ENCODE measurements at regions not wholly inside any gene's neighbourhood (a gene's known extent, or its start where the extent isn't known, plus 50 kb on each side); places are given as distances from the start of the nearest gene placed in this dataset.

DNA sequence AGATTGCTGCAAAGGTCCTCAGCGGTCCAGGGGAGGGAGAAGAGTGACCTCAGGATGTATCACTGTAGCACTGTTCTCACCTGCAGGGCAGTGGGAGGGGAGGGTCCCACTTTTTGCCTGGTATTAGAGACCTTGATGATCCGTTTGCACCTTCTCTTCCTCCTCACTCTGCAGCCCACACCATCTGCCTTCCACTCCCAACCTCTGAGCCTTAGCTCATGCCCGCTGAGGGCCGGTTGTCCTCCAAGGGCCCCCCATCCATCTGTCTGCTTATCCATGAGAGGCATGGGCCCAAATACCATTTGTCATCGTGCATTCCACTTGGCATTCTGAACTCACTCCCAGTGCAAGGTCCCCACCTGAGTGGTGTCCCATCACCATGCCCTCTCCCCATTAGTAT is 64.6 kb upstream of the PCBD1 start:
- Histone ChIP-seq H3F3A (ENCODE audit: low read depth) (no peaks in the 10 kb centered on the region), H3K27me3 (ENCODE audit: insufficient read depth, low read length, poor library complexity, severe bottlenecking) (no peaks in the 10 kb centered on the region), H2AFZ (ENCODE audit: low read length) (no peak overlapping the region), H3K9ac (ENCODE audit: low read depth, low read length, poor library complexity, severe bottlenecking) (no peak overlapping the region), H3K79me2 (ENCODE audit: insufficient read depth, low read length) (no peaks in the 10 kb centered on the region), H3K4me3 (ENCODE audit: low read length, poor library complexity, severe bottlenecking) (no peak overlapping the region), H3K4me1 (ENCODE audit: insufficient read depth, low read length, poor library complexity, severe bottlenecking) (no peaks in the 10 kb centered on the region), H3K9me2 (replicated peaks; ENCODE audit: low read depth, low read length) (no peaks in the 10 kb centered on the region), H4K20me1 (ENCODE audit: insufficient read depth, low read length, poor library complexity, severe bottlenecking) (no peaks in the 10 kb centered on the region), H3K9me3 (ENCODE audit: insufficient read depth, low read depth, low read length) (no peaks in the 10 kb centered on the region), H3K4me2 (ENCODE audit: low read depth, low read length, poor library complexity, severe bottlenecking) (no peak overlapping the region), H3K36me3 (ENCODE audit: insufficient read depth, low read length) (no peaks in the 10 kb centered on the region)
- TF ChIP-seq, protein P1, sequence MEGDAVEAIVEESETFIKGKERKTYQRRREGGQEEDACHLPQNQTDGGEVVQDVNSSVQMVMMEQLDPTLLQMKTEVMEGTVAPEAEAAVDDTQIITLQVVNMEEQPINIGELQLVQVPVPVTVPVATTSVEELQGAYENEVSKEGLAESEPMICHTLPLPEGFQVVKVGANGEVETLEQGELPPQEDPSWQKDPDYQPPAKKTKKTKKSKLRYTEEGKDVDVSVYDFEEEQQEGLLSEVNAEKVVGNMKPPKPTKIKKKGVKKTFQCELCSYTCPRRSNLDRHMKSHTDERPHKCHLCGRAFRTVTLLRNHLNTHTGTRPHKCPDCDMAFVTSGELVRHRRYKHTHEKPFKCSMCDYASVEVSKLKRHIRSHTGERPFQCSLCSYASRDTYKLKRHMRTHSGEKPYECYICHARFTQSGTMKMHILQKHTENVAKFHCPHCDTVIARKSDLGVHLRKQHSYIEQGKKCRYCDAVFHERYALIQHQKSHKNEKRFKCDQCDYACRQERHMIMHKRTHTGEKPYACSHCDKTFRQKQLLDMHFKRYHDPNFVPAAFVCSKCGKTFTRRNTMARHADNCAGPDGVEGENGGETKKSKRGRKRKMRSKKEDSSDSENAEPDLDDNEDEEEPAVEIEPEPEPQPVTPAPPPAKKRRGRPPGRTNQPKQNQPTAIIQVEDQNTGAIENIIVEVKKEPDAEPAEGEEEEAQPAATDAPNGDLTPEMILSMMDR (conservative IDR thresholded peaks at IDR 0.05; ENCODE audit: low read length) = no peak
- TF ChIP-seq EZH2phosphoT487 (IDR thresholded peaks at IDR 0.05; ENCODE audit: borderline replicate concordance) = no peak

DNA sequence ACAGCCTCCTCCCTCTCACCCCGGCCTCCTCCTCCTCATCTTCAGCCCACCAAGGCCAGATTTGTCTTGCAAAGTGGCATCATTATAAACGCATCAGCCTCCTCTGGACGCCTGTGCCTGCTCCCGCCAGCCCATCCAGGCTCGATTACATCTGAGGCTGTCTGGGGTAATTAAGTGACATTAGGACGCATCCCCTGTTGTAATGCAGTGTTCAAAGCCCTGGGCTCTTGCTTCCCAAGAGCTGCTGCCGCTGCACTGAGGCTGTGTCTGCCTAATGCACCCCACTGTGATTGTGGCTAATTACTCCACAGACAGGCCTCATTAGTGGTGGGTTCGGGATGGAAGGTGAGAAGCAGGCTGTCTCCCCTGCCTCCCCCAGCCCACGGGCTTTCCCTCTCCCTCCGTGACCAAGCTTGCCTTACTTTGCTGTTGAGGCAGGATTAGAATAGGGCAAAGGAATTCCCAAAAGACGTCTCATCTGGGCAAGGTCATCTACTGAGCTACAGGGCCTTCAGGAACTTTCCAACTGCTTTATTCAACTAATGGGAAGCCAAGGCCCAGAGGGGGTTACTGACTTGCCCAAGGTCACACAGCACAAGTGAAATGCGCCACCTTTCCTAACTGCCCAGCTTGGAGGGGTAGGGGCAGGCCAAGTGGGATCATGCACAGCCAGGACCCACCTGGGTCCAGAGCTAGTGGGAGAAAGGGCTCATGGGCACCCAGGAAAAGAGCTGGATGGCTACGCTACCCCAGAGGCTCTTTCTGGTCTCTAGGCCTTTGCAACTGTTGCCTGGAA is 66.2 kb upstream of the PCBD1 start:
- H2AFZ ChIP-seq (ENCODE audit: low read length) = no peak overlapping the region
- H3K9me3 ChIP-seq (ENCODE audit: insufficient read depth, low read depth, low read length) = no peaks in the 10 kb centered on the region
- no peaks in the 10 kb centered on the region for H3K79me2 ChIP-seq (ENCODE audit: insufficient read depth, low read length)
- H3F3A ChIP-seq (ENCODE audit: low read depth) = no peaks in the 10 kb centered on the region
- H3K9me2 ChIP-seq (replicated peaks; ENCODE audit: low read depth, low read length) = no peaks in the 10 kb centered on the region
- TF ChIP-seq, protein P1 (conservative IDR thresholded peaks at IDR 0.05; ENCODE audit: low read length) = no peak
- TF ChIP-seq EZH2phosphoT487 (IDR thresholded peaks at IDR 0.05; ENCODE audit: borderline replicate concordance) = no peak
- no peaks in the 10 kb centered on the region for H3K27me3 ChIP-seq (ENCODE audit: insufficient read depth, low read length, poor library complexity, severe bottlenecking)
- no peaks in the 10 kb centered on the region for H4K20me1 ChIP-seq (ENCODE audit: insufficient read depth, low read length, poor library complexity, severe bottlenecking)
- H3K4me3 ChIP-seq (ENCODE audit: low read length, poor library complexity, severe bottlenecking) = no peak overlapping the region
- no peak overlapping the region for H3K4me2 ChIP-seq (ENCODE audit: low read depth, low read length, poor library complexity, severe bottlenecking)
- no peak overlapping the region for H3K9ac ChIP-seq (ENCODE audit: low read depth, low read length, poor library complexity, severe bottlenecking)
- H3K36me3 ChIP-seq (ENCODE audit: insufficient read depth, low read length) = no peaks in the 10 kb centered on the region
- H3K4me1 ChIP-seq (ENCODE audit: insufficient read depth, low read length, poor library complexity, severe bottlenecking) = no peaks in the 10 kb centered on the region

DNA sequence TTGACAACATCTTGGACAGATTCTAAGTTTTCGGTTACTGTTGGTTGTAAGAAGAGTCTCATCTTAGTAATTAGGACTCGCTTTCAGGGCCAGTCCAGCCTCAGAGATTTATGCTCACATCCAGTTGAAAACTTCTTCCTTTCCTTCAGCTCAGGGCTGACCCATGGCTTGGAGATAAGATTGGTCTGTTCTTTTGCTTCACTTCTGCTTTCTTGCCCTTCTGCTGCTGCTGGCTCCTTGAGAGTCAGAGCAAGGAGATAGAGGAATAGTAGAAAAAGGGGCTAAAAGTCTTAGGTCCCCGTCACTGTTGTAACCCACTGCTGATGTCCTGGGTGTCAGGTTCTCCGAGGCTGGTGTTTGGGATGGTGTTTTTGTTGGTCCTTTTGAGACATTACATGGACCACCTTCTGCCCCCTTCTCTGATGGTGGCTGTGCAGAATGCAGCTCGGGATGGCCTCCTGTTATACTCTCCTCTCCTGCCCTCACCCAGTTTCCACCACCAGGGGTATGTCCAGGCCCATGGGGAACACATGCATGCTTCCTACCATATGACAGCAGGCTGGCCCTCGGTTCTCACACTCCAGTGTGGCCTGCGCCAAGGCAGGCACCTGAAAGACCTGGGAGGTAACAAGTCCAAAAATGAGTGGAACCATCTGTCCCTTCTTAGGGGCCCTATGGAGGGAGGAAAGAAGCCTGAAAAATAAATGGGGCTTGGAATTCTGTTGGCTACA is 67.8 kb upstream of the PCBD1 start:
- Histone ChIP-seq H4K20me1 (ENCODE audit: insufficient read depth, low read length, poor library complexity, severe bottlenecking) (no peaks in the 10 kb centered on the region), H3K79me2 (ENCODE audit: insufficient read depth, low read length) (no peaks in the 10 kb centered on the region), H3K9ac (ENCODE audit: low read depth, low read length, poor library complexity, severe bottlenecking) (no peak overlapping the region), H3K9me2 (replicated peaks; ENCODE audit: low read depth, low read length) (no peaks in the 10 kb centered on the region), H3K9me3 (ENCODE audit: insufficient read depth, low read depth, low read length) (no peaks in the 10 kb centered on the region), H3K4me3 (ENCODE audit: low read length, poor library complexity, severe bottlenecking) (no peak overlapping the region), H3K4me1 (ENCODE audit: insufficient read depth, low read length, poor library complexity, severe bottlenecking) (no peaks in the 10 kb centered on the region), H2AFZ (ENCODE audit: low read length) (no peak overlapping the region), H3F3A (ENCODE audit: low read depth) (no peaks in the 10 kb centered on the region), H3K4me2 (ENCODE audit: low read depth, low read length, poor library complexity, severe bottlenecking) (no peak overlapping the region), H3K36me3 (ENCODE audit: insufficient read depth, low read length) (no peaks in the 10 kb centered on the region), H3K27me3 (ENCODE audit: insufficient read depth, low read length, poor library complexity, severe bottlenecking) (no peaks in the 10 kb centered on the region)
- TF ChIP-seq EZH2phosphoT487 (IDR thresholded peaks at IDR 0.05; ENCODE audit: borderline replicate concordance) = no peak
- TF ChIP-seq, protein P1 (conservative IDR thresholded peaks at IDR 0.05; ENCODE audit: low read length) = peak; percentile 45

Measured in Loucy (cell line).